Ecto neural progenitor cell (in vitro differentiated cells): ENCODE measurements at regions not wholly inside any gene's neighbourhood (a gene's known extent, or its start where the extent isn't known, plus 50 kb on each side); places are given as distances from the start of the nearest gene placed in this dataset.

ENCODE experiments used
- DNase-seq: peaks from one replicate; pipeline ENCODE4 v3.0.0-alpha.2; 2018; ENCODE audit warnings: low spot score

GRCh38 chr13:47117268-47117667 lies 220.4 kb upstream of the HTR2A start:
- DNase-seq: no peak

- DNase-seq: no peak
Observed at GRCh38 chr13:47114030-47114429, 217.2 kb upstream of the HTR2A start.

- no peak for DNase-seq
Observed at GRCh38 chr13:47112903-47113299, 216.0 kb upstream of the HTR2A start.

- no peak for DNase-seq
Observed at GRCh38 chr13:47112205-47112902, 215.5 kb upstream of the HTR2A start.

GRCh38 chr13:47111499-47111898 lies 214.6 kb upstream of the HTR2A start:
- DNase-seq: no peak

- no peak for DNase-seq
Observed at GRCh38 chr13:47110833-47111240, 214.0 kb upstream of the HTR2A start.

GRCh38 chr13:47110141-47110540 lies 213.3 kb upstream of the HTR2A start:
- no peak for DNase-seq

GRCh38 chr13:47109028-47109427 lies 212.2 kb upstream of the HTR2A start:
- no peak for DNase-seq

- no peak for DNase-seq
Observed at GRCh38 chr13:47100214-47100853, 203.5 kb upstream of the HTR2A start.

GRCh38 chr13:47094734-47095434 lies 198.0 kb upstream of the HTR2A start:
- DNase-seq: no peak

GRCh38 chr13:47092202-47092601 lies 195.3 kb upstream of the HTR2A start:
- DNase-seq: no peak

- no peak for DNase-seq
Observed at GRCh38 chr13:47087841-47088240, 191.0 kb upstream of the HTR2A start.

GRCh38 chr13:47087241-47087640 lies 190.4 kb upstream of the HTR2A start:
- DNase-seq: no peak

GRCh38 chr13:47085346-47085745 lies 188.5 kb upstream of the HTR2A start:
- no peak for DNase-seq

GRCh38 chr13:47081850-47082249 lies 185.0 kb upstream of the HTR2A start:
- no peak for DNase-seq

GRCh38 chr13:47081246-47081645 lies 184.4 kb upstream of the HTR2A start:
- no peak for DNase-seq

- DNase-seq: no peak
Observed at GRCh38 chr13:47080621-47081020, 183.8 kb upstream of the HTR2A start.

GRCh38 chr13:47076500-47076899 lies 179.6 kb upstream of the HTR2A start:
- no peak for DNase-seq

GRCh38 chr13:47069133-47069532 lies 172.3 kb upstream of the HTR2A start:
- no peak for DNase-seq

GRCh38 chr13:47067306-47067705 lies 170.5 kb upstream of the HTR2A start:
- DNase-seq: no peak

GRCh38 chr13:47066226-47066625 lies 169.4 kb upstream of the HTR2A start:
- no peak for DNase-seq

- DNase-seq: no peak
Observed at GRCh38 chr13:47064381-47064780, 167.5 kb upstream of the HTR2A start.

GRCh38 chr13:47049276-47049989 lies 152.6 kb upstream of the HTR2A start:
- no peak for DNase-seq
